ENCODE measurements at regions not wholly inside any gene's neighbourhood (a gene's known extent, or its start where the extent isn't known, plus 50 kb on each side); places are given as distances from the start of the nearest gene placed in this dataset.
"Not testable (repeated sequence)": the region's sequence is repeated elsewhere in the genome, so short reads cannot be mapped to it uniquely, and the experiment has no call there.

DNA sequence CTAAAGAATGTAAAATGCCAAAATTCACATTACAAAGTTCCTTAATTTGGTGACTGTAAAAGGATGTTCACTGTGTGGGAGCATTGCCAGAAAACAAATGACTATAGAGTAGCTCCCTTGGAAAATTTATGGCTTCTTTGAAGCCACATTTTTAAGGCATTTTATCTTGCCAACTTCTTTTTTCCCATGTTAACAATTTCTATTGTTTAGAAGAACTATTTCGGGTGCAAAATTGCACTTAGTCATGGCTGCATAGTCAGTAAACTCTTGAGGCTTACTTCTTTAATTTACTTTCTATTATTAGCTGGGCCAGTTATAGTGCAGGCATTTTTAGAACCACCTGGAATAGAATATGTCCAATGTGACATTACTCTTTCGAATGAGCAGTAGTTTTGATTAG is 515.3 kb downstream of the JRKL start:
- no peak for DNase-seq (ENCODE audit: low spot score)

DNA sequence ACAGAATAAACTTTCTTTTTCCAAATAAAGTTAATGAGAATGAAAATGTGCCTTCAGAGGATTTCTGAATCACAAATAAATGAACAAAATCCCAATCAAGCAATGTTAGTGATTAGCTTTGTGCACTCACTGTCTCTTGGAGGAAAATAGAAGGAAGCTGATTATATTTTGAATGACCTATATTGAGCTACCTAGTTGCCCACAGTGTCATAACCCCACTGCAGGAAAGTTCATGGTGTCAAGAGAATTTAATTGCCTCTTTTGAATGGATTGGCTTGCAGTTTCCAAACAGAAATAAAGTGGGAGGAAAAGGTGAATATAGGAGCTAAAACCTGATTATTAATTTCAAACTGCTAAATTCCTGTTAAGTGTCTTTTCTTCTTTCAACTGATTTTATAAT is 515.9 kb downstream of the JRKL start:
- no peak for DNase-seq (ENCODE audit: low spot score)

DNA sequence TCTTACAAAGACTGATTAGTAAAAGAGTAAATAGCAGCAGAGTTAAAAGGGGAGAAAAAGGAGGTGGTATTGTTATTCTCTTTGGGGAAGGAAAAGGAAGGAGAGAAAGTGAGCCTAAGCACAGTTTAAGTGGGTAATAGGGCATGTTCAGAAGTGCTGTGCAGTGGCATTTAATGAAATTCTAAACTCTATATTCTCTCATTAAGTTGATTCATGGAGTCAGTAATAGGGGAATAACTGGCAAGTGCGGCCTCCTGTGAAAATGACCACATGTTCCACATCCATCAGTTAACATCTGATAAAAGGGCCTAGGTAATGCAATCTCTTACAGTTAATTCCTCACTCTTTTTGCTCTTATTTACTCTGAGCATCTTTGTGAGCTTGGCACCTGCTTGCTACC is 516.7 kb downstream of the JRKL start:
- no peak for DNase-seq (ENCODE audit: low spot score)

DNA sequence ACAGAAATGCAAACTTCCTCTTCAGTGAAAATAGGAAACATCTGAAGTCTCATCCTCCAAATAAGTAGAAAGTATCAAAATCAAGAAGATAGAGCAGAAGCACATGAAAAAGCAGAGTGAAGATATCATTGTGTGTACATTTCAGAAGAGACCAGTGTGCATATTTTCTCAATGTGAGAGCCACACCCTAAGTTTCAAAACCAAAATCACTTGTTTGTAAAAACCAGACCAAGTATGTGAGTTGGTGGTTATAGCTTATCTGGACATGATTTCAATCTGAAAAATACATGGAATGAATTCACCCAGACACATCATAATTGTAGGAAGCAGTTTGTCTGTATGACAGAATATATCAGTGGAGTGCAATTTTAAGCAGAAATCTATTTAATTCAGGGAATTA is 536.0 kb downstream of the JRKL start:
- no peak for DNase-seq (ENCODE audit: low spot score)

DNA sequence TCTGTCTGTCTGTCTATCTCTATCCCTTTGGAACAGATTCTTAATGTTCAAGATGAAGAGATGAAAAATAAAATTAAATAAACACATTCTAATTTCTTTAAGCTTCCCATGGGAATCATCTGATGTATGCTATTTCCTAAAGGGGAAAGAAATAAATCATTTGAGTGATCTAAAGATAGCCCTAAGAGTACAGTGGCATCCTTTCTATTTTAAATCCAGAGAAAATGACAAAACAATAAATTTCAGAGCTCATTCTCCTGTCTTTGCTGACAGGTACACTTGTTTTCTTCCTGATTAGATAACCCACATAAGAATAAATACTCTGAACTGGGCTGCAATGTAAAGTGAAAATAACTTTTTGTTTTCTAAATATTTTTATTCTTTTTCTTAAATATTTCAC is 550.4 kb downstream of the JRKL start:
- no peak for DNase-seq (ENCODE audit: low spot score)

DNA sequence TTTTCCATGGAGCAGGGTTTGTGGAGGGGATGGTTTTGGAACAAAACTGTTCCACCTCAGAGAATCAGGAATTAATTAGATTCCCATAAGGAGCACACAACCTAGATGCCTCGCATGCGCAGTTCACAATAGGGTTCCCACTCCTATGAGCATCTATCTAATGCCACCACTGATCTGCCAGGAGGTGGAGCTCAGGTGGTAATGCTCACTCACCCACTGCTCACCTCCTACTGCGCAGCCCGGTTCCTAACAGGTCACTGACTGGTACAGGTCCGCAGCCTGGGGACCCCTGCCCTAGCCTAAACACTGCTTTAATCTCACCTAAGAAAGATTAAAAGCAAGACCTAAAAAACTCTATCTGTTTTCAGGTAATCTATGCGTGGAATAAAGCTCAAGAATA is 553.0 kb downstream of the JRKL start:
- no peak for DNase-seq (ENCODE audit: low spot score)

DNA sequence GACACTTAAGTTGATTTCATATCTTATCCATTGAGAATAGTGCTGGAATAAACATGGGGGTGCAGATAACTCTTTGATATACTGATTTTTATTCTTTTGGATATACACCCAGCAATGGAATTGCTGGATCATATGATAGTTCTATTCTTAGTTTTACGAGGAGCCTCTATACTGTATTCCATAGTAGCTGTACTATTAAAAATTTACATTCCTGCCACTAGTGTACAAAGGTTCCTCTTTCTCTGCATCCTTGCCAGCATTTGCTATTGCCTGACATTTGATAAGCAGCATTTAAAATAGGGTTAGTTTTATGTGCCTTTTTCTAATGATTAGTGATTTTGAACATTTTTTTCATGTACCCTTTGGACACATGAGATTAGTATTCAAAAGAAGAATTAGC is 554.2 kb downstream of the JRKL start:
- DNase-seq (ENCODE audit: low spot score), result no peak

DNA sequence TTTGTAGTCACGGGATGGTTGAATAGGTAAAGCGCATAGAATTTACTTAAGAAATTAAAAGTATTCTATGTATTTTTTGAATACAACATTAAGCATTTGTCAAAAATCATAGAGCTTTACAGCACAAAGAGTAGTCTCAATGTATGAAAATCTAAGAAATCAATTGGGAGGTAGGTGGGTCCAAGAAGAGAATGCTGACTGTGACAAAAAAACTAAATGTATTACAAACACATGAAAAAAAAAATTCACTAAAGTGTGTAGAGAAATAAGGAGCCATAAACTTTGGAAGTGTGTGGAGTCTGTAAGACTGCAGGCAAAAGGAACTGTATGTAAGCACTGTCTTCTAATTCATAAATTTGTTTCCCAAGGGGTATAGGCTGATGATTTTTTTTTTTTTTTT is 558.3 kb downstream of the JRKL start:
- DNase-seq (ENCODE audit: low spot score), result no peak

DNA sequence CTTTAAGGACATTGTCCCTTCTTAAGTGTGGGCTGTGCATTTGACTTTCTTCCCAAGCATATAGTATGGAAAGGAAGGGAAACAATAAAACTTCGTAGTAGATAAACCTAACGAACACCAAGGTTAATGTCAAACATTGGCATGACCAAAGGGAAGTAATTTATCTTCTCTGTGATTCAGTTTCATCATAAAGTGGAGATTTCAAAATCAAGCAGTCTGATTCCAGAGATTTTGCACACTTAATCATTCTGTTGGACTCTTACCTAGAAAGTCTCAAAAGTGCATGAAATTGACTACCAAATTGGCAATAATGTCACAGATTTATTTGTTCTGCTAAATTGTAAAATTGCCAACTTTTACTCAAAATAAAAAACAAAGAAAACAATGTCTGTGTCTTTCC is 559.7 kb downstream of the JRKL start:
- no peak for DNase-seq (ENCODE audit: low spot score)

DNA sequence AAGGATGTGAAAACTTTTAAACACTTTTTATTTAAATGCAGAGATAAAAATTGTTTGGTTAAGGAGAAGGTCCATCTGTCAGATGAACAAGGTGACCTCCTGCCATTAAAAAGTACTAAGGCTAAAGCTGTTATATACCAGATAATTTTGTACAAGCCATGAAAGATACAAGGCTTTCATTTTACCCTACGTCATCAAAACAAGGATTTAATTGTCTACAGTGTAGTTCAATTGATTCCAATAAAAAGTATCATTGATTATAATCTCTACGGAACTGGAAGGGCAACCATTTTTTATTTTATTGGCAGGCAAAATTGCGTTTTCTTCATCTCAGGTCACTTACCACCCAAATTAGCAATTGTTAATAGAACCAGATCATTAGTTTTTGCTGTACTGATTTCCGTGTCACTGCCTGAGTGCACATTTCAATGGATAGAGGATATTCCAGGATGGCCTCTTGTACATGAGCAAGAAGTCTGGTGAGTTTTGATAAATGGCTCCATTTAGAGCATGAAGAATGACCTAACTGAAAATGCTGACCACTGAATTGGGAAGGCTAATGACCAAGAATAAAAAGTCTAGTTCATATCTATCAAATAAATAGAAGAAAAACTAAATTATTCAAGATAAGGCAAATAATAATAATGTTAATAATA is 564.9 kb downstream of the JRKL start:
- DNase-seq (ENCODE audit: low spot score), result no peak

DNA sequence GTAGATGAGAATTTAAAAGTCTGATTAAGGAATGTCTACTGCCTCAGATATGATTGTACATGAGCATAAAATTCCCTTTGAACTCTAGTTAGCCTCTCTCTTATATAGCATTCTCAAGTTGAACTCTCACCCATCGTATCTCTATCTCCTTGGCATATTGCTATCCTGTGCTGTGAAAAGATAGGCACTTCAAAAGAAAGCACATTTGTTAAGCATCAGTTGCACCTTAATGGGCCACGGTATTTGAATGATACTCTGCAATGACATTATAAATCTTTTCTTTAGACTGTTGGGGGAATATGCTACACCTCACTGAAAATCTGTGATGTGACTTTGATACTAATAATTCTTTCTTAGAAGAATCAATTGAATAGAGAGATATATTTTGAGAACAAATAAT is 570.7 kb downstream of the JRKL start:
- DNase-seq (ENCODE audit: low spot score), result no peak

DNA sequence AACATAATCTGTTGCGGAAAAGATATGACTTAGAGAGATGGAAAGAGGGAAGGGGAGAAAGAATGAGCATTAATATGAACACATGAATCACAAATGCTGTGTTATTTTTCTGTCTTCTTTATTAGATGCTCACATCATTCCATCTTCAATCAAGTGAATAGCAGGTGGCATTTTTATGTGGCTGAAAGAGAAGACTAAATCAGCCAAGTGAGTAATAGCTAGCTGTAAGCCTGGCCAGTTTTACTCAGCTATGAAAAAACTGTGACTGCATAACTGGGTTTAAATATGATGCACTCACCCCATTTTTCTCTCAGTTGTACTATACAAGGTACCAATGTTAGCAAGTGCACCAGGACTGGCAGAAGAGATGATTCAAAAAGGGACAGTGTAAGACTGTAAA is 571.1 kb downstream of the JRKL start:
- DNase-seq (ENCODE audit: low spot score), result no peak

DNA sequence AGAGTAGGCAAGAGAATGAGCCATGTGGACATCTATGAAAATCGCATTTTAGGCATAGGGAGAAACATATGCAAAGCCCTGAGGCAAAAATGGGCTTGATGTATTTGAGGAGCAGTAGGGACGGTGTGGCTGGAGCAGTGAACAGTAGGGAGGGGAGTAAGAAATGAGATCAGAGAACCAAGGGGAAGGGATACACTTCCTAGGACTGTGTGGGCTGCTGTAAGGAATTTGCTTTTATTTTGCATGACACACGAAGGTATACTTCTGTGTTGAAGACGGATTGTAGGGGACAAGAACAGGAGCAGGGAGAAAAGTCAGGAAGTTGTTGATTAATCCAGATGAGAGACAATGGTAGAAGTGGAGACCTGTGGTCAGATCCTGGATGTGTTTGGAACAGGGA is 572.1 kb downstream of the JRKL start:
- no peak for DNase-seq (ENCODE audit: low spot score)

DNA sequence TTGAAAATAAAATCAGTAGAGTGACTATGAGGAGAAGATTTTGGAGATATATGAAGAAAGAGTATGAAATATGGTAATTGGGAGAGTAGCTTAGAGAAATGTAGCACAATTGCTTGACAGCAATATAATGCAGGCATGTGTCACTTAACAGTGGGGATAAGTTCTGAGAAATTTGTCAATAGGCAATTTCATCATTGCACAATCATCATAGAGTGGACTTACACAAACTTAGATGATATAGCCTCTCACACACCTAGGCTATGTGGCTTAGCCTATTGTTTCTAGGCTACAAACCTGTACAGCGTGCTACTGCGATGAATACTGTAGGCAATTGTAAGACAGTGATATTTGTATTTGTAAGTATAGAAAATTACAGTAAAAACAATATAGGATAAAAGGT is 573.6 kb downstream of the JRKL start:
- DNase-seq (ENCODE audit: low spot score), result no peak

DNA sequence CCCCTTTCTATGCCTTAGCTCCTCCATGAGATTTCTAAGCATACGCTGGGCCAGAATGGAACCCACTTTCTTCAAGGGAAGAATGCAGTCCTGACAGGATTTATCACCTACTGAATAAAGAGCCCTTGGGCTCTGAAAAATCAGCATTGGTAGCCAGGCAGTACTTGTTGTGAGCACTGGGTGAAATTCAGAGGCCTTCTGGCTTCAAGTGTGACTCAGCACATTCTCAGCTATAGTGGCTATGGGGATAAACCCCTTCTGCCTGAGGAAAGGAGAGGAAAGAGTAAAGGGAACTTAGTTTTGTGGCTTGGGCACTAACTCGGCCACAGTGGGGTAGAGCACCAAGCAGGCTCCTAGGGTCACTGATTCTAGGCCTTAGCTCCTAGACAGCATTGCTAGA is 574.8 kb downstream of the JRKL start:
- no peak for DNase-seq (ENCODE audit: low spot score)

DNA sequence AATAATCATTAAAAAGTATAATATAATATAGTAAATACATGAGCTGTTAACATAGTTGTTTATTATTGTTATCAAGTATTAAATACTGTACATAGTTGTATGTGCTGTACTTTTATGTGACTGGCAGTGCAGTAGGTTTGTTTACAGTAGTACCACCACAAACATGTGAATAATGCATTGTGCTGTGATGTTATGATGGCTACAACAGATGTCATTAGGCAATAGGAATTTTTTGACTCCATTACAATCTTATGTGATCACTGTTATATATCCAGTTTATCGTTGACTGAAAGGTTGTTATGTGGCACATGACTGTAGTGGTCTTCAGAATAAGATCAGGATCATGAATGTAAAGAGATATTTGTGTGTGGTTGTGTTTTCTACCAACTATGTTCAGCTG is 577.8 kb downstream of the JRKL start:
- DNase-seq (ENCODE audit: low spot score), result no peak

DNA sequence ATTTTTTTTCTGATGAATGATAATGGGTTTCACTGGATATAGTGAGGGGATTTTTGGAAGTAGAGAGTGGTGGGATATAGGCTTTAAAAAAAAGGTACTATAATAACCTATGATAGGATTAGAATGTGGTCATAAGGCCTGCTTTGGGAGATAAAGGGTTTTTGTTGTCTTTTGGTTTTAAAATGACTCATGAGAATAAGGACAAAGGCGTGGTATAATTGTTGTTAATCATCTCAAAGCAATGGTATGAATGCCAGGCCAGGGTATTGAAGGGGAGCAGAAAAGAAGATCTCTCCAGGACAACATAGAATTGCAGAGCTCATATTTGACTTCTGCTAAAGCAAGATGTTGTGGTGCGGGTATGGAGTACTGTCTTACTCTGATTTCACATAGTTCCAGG is 579.4 kb downstream of the JRKL start:
- no peak for DNase-seq (ENCODE audit: low spot score)

DNA sequence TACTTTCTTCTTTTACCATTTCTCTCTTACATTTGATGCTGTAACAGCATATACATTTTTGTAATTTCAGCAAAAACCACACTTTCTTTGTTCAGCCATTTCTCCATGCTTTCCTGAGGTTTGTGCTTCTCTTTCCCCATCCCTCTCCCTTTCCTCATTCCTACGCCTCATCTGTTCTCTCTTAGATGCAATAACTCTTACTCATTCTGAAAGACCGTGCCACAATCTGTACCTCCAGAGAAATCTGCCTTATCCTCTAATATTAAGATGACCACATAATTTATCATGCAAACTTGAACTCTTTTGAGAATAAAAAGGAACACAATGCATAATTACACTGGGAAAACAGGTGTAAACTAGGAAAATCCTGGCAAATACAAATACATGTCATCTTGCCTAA is 588.9 kb downstream of the JRKL start:
- DNase-seq (ENCODE audit: low spot score), result no peak

DNA sequence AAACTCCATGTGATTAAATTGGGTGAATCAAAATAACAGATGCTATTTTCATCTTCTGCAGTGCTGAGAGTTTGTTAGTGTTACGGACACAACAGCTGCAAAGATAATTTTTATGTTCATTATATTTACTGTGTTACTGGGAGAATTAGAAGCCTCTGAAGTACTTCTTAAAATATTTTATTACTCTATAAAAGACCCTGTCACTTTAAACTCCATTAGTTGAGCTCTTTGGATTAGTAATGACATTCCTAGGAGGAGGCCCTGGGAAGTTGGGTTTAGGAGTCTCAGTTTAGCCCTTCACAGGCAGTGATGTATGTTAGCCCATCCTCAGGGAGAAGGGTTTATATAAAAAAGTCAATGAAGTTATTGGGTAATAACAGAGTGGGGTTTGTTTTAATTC is 596.7 kb downstream of the JRKL start:
- DNase-seq (ENCODE audit: low spot score), result no peak

DNA sequence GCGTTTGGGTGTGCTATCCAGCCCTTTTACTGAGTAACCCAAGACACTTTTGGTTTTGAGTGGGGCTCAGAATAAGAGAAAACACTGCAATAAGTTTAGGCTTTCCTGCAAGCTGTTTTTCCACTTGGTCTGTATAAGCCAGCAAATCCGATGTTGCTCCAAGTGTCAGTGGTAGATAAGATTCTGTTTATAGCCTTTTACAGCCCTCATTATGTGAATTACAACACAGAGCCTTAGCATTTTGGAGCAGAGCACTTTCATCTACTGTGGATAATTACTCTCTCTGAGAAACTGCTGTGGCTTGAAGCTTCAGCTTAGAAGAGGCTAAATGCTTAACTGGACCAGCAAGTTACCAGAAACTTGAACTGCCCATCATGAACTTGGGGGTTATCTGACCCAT is 601.1 kb downstream of the JRKL start:
- DNase-seq (ENCODE audit: low spot score), result no peak

DNA sequence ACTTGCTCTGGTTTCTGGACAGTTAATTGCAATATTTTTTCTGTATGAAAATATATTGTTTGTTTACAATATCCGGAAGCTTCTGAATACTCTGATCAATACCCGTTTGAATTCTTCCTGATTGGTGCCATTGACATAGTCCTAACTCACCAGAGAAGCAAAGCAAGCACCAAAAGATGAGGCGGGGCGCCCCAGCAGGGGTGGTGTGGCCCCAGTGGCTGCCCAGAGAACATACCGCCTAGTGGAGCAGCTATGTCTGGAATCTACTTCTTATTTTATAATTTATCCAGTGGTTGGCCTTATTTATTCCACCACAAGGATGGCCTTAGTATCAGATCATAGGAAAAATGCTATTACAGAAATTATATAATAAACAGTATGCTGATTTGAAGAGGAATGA is 610.7 kb downstream of the JRKL start:
- DNase-seq (ENCODE audit: low spot score), result no peak

DNA sequence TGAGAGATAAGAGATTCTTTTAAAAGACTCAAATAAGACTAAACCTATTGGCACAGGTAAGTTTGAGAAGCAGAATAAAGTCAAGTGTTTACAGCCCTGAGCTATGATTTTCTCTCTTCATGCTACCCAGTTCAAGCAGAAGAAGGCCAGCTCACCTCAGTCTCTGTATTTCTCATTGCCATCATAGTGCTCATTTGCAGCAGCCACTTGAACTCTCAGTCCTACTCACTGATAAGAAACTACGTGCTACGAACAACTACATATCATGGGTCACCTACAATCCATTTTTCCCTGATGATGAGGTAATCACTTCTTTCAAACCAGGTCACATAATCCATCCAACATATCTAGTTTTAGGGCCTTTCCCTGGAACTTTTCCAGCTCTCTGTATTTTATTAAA is 617.5 kb downstream of the JRKL start:
- no peak for DNase-seq (ENCODE audit: low spot score)

DNA sequence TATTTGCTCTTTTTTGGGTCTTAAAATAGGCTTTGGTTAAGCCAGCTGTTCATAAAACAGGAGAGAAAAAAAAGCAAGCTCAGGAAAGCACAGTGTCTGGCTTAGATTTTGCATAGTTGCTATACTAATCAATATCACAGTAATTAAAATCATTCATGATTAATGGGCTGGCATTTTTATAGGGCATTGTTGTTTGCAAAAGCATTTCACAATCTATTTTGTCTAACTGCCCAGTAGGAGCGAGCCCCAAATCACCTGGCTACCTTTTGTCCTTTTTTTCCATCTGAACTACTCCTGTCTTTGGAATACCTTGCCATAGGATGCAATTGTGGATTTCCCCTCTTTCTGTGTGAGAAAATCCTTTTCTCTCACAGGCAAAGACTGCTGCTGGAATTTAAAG is 619.8 kb downstream of the JRKL start:
- no peak for DNase-seq (ENCODE audit: low spot score)

DNA sequence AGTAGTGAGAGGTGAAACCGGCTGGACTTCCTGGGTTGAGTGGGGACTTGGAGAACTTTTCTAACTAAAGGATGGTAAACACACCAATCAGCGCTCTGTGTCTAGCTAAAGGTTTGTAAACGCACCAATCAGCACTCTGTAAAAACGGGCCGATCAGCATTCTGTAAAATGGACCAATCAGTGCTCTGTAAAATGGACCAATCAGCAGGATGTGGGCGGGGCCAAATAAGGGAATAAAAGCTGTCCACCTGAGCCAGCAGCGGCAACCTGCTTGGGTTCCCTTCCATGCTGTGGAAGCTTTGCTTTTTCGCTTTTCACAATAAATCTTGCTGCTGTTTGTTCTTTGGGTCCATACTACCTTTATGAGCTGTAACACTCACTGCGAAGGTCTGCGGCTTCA is 621.2 kb downstream of the JRKL start:
- not testable (repeated sequence) for DNase-seq (ENCODE audit: low spot score)

DNA sequence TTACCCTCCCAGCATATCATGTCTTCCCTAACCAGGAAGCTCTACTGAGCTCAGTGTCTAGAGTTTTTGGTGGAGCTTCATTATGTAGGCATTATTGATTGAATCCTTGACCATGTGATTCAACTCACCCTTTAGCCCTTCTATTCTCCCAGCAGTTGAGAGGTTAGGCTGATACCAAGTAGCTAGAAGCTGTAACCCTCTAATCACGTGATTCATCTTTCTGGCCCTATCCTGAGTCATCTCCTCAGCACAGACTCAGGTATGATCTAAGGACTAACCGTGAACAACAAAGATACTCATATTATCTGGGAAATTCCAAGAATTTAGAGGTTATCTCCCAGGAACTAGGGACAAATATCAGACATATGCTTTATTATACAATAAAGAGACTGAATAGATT is 625.5 kb downstream of the JRKL start:
- no peak for DNase-seq (ENCODE audit: low spot score)

Data from mucosa of gallbladder (tissue), 1 donor.